CD4-positive, alpha-beta memory T cell (primary cell): ENCODE measurements at regions not wholly inside any gene's neighbourhood (a gene's known extent, or its start where the extent isn't known, plus 50 kb on each side); places are given as distances from the start of the nearest gene placed in this dataset.
A peak's percentile ranks its signal among the peaks of the same experiment; 100 is the strongest.

Source experiments
- CTCF ChIA-PET: fragments of 350-600 bp; sonication (Branson Sonifier 250); formaldehyde crosslinking; loops from one replicate; lab custom pipeline; 2021; ENCODE audit warnings: inconsistent platforms; ENCODE audit not compliant: partially characterized antibody; lab: Charles Lee
- POLR2A ChIA-PET: fragments of 350-600 bp; sonication (Branson Sonifier 250); formaldehyde crosslinking; loops from one replicate; lab custom pipeline; 2021; ENCODE audit not compliant: partially characterized antibody; lab: Charles Lee
- DNase-seq, 5 donors: peaks; one replicate each; pipeline versions ENCODE4 v3.0.0 to v3.0.0-alpha.2; 2020 to 2022; ENCODE audit warnings: mixed read lengths in 1 of 5
- H3K27ac ChIP-seq: one replicate; pipeline ENCODE4 v1.7.0; 2013; ENCODE audit warnings: low read depth, low read length
- H3K27me3 ChIP-seq: 2 replicates; pipeline ENCODE4 v1.7.0; 2013; ENCODE audit warnings: mild to moderate bottlenecking, low read length, moderate library complexity; ENCODE audit not compliant: insufficient read depth
- H3K36me3 ChIP-seq: 2 replicates; pipeline ENCODE4 v1.7.0; 2013; ENCODE audit warnings: mild to moderate bottlenecking, low read length, moderate library complexity; ENCODE audit not compliant: insufficient read depth
- H3K4me1 ChIP-seq: 2 replicates; pipeline ENCODE4 v1.7.0; 2013; ENCODE audit warnings: mild to moderate bottlenecking, low read length, moderate library complexity; ENCODE audit not compliant: insufficient read depth
- H3K4me3 ChIP-seq, 2 donors: one replicate each; pipeline ENCODE4 v1.7.0; 2013; ENCODE audit warnings: low read length in 2 of 2, mild to moderate bottlenecking in 1 of 2
- H3K9me3 ChIP-seq, 2 donors: one replicate each; pipeline ENCODE4 v1.7.0; 2013; ENCODE audit warnings: low read length in 2 of 2, control low read depth in 1 of 2; ENCODE audit not compliant: control insufficient read depth in 1 of 2
- H3K27ac Mint-ChIP-seq, 7 donors: one replicate each; pipeline ENCODE4 v1.8.0; 2020 to 2021; ENCODE audit warnings: mixed read lengths in 7 of 7, mild to moderate bottlenecking in 6 of 7, inconsistent platforms in 3 of 7, moderate library complexity in 3 of 7
- H3K27me3 Mint-ChIP-seq, 2 donors: one replicate each; pipeline ENCODE4 v1.8.0; 2020 to 2021; ENCODE audit warnings: mixed read lengths in 2 of 2
- H3K36me3 Mint-ChIP-seq, 2 donors: one replicate each; pipeline ENCODE4 v1.8.0; 2020 to 2021; ENCODE audit warnings: mixed read lengths in 2 of 2, inconsistent platforms in 1 of 2, mild to moderate bottlenecking in 1 of 2
- H3K4me1 Mint-ChIP-seq, 4 donors: one replicate each; pipeline ENCODE4 v1.8.0; 2020 to 2021; ENCODE audit warnings: mixed read lengths in 4 of 4, mild to moderate bottlenecking in 1 of 4
- H3K4me3 Mint-ChIP-seq, 8 donors: one replicate each; pipeline ENCODE4 v1.8.0; 2020 to 2021; ENCODE audit warnings: mixed read lengths in 8 of 8, mild to moderate bottlenecking in 7 of 8, moderate library complexity in 6 of 8, inconsistent platforms in 3 of 8
- H3K9me3 Mint-ChIP-seq, 8 donors: one replicate each; pipeline ENCODE4 v1.8.0; 2020 to 2021; ENCODE audit warnings: mixed read lengths in 8 of 8, mild to moderate bottlenecking in 5 of 8, inconsistent platforms in 3 of 8, moderate library complexity in 1 of 8
- intact Hi-C: fragments of 100-400 bp; cut with micrococcal nuclease; formaldehyde crosslinking; loops from one replicate; pipeline ENCODE4 v1.15.1; 2023

- Mint-ChIP-seq H3K4me3 (no peak overlapping the region), H3K4me1 (no peaks in the 10 kb centered on the region), H3K9me3 (peaks cover 2 to 11% (median 5%) of the 10 kb centered on the region in 8 donors), H3K36me3 (no peaks in the 10 kb centered on the region), H3K27ac (no peak overlapping the region), H3K27me3 (no peaks in the 10 kb centered on the region)
- intact Hi-C loops, result no loop called here
- Histone ChIP-seq H3K9me3 (no peaks in the 10 kb centered on the region), H3K4me1 (no peaks in the 10 kb centered on the region), H3K4me3 (no peak overlapping the region), H3K27ac (no peak overlapping the region), H3K27me3 (no peaks in the 10 kb centered on the region), H3K36me3 (no peaks in the 10 kb centered on the region)
- DNase-seq, result no peak
- CTCF ChIA-PET, result no interaction called here
- POLR2A ChIA-PET, result no interaction called here
These were observed 876.3 kb upstream of the CTNND2 start for GRCh38 chr5:12780536-12780935.

- no peaks in the 10 kb centered on the region for H3K36me3 Mint-ChIP-seq
- Histone ChIP-seq H3K9me3 (no peaks in the 10 kb centered on the region), H3K27ac (no peak overlapping the region), H3K36me3 (no peaks in the 10 kb centered on the region), H3K4me3 (no peak overlapping the region), H3K27me3 (no peaks in the 10 kb centered on the region), H3K4me1 (no peaks in the 10 kb centered on the region)
- H3K9me3 Mint-ChIP-seq, result peaks cover 0 to 13% (median 4%) of the 10 kb centered on the region in 8 donors
- no peak overlapping the region for H3K27ac Mint-ChIP-seq
- H3K4me3 Mint-ChIP-seq, result no peak overlapping the region
- POLR2A ChIA-PET, result no interaction called here
- no peaks in the 10 kb centered on the region for H3K27me3 Mint-ChIP-seq
- CTCF ChIA-PET, result no interaction called here
- intact Hi-C loops, result no loop called here
- DNase-seq, result no peak
- no peaks in the 10 kb centered on the region for H3K4me1 Mint-ChIP-seq
These were observed 873.1 kb upstream of the CTNND2 start for GRCh38 chr5:12777342-12777741.

- no peaks in the 10 kb centered on the region for H3K27me3 Mint-ChIP-seq
- Histone ChIP-seq H3K4me1 (no peaks in the 10 kb centered on the region), H3K27ac (no peak overlapping the region), H3K9me3 (no peaks in the 10 kb centered on the region), H3K4me3 (no peak overlapping the region), H3K27me3 (no peaks in the 10 kb centered on the region), H3K36me3 (no peaks in the 10 kb centered on the region)
- H3K27ac Mint-ChIP-seq, result no peak overlapping the region
- H3K9me3 Mint-ChIP-seq, result peaks cover 0 to 13% (median 4%) of the 10 kb centered on the region in 8 donors
- POLR2A ChIA-PET, result no interaction called here
- H3K4me1 Mint-ChIP-seq, result no peaks in the 10 kb centered on the region
- no peak for DNase-seq
- intact Hi-C loops, result no loop called here
- CTCF ChIA-PET, result no interaction called here
- no peaks in the 10 kb centered on the region for H3K36me3 Mint-ChIP-seq
- no peak overlapping the region for H3K4me3 Mint-ChIP-seq
These were observed 868.0 kb upstream of the CTNND2 start for GRCh38 chr5:12772276-12772675.

- Mint-ChIP-seq H3K9me3 (peaks cover 1 to 13% (median 6%) of the 10 kb centered on the region in 8 donors), H3K36me3 (no peaks in the 10 kb centered on the region), H3K4me1 (no peaks in the 10 kb centered on the region), H3K27ac (no peak overlapping the region), H3K27me3 (no peaks in the 10 kb centered on the region), H3K4me3 (no peak overlapping the region)
- Histone ChIP-seq H3K4me1 (no peaks in the 10 kb centered on the region), H3K27ac (no peak overlapping the region), H3K9me3 (no peaks in the 10 kb centered on the region), H3K36me3 (no peaks in the 10 kb centered on the region), H3K4me3 (no peak overlapping the region), H3K27me3 (no peaks in the 10 kb centered on the region)
- CTCF ChIA-PET, result no interaction called here
- POLR2A ChIA-PET, result no interaction called here
- no peak for DNase-seq
- intact Hi-C loops, result no loop called here
These were observed 855.1 kb upstream of the CTNND2 start for GRCh38 chr5:12759377-12759776.

- Mint-ChIP-seq H3K27ac (no peak overlapping the region), H3K9me3 (peaks cover 2 to 12% (median 5%) of the 10 kb centered on the region in 8 donors), H3K27me3 (no peaks in the 10 kb centered on the region), H3K4me3 (no peak overlapping the region), H3K36me3 (no peaks in the 10 kb centered on the region), H3K4me1 (no peaks in the 10 kb centered on the region)
- Histone ChIP-seq H3K36me3 (no peaks in the 10 kb centered on the region), H3K27ac (no peak overlapping the region), H3K9me3 (no peaks in the 10 kb centered on the region), H3K4me3 (no peak overlapping the region), H3K27me3 (no peaks in the 10 kb centered on the region), H3K4me1 (no peaks in the 10 kb centered on the region)
- ChIA-PET CTCF (no interaction called here), POLR2A (no interaction called here)
- DNase-seq, result no peak
- intact Hi-C loops, result no loop called here
These were observed 852.8 kb upstream of the CTNND2 start for GRCh38 chr5:12757035-12757434.

GRCh38 chr5:12745537-12745936 is 841.3 kb upstream of the CTNND2 start:
- no peaks in the 10 kb centered on the region for H3K9me3 ChIP-seq
- no peak for DNase-seq
- Mint-ChIP-seq H3K9me3 (peaks cover 0 to 14% (median 8%) of the 10 kb centered on the region in 8 donors), H3K4me1 (no peaks in the 10 kb centered on the region), H3K4me3 (peak overlapping the region in 1 of 8 donors; percentile 37), H3K27ac (no peak overlapping the region), H3K27me3 (no peaks in the 10 kb centered on the region), H3K36me3 (no peaks in the 10 kb centered on the region)
- ChIA-PET POLR2A (no interaction called here), CTCF (no interaction called here)
- no peak overlapping the region for H3K4me3 ChIP-seq
- no peaks in the 10 kb centered on the region for H3K27me3 ChIP-seq
- H3K4me1 ChIP-seq, result no peaks in the 10 kb centered on the region
- no peaks in the 10 kb centered on the region for H3K36me3 ChIP-seq
- no peak overlapping the region for H3K27ac ChIP-seq
- intact Hi-C loops, result no loop called here

GRCh38 chr5:12743582-12743981 is 839.3 kb upstream of the CTNND2 start:
- Histone ChIP-seq H3K27ac (no peak overlapping the region), H3K4me3 (no peak overlapping the region), H3K4me1 (no peaks in the 10 kb centered on the region), H3K36me3 (no peaks in the 10 kb centered on the region), H3K9me3 (no peaks in the 10 kb centered on the region), H3K27me3 (no peaks in the 10 kb centered on the region)
- CTCF ChIA-PET, result no interaction called here
- H3K27ac Mint-ChIP-seq, result no peak overlapping the region
- H3K36me3 Mint-ChIP-seq, result no peaks in the 10 kb centered on the region
- no peak overlapping the region for H3K4me3 Mint-ChIP-seq
- POLR2A ChIA-PET, result no interaction called here
- H3K4me1 Mint-ChIP-seq, result no peaks in the 10 kb centered on the region
- peaks cover 0 to 17% (median 7%) of the 10 kb centered on the region in 8 donors for H3K9me3 Mint-ChIP-seq
- intact Hi-C loops, result no loop called here
- DNase-seq, result no peak
- no peaks in the 10 kb centered on the region for H3K27me3 Mint-ChIP-seq

GRCh38 chr5:12730354-12730753 is 826.1 kb upstream of the CTNND2 start:
- no peaks in the 10 kb centered on the region for H3K4me1 Mint-ChIP-seq
- ChIA-PET CTCF (no interaction called here), POLR2A (no interaction called here)
- no peak overlapping the region for H3K4me3 Mint-ChIP-seq
- H3K27me3 Mint-ChIP-seq, result no peaks in the 10 kb centered on the region
- DNase-seq, result no peak
- no peak overlapping the region for H3K27ac ChIP-seq
- H3K9me3 Mint-ChIP-seq, result peaks cover 2 to 46% (median 15%) of the 10 kb centered on the region in 8 donors
- no peak overlapping the region for H3K27ac Mint-ChIP-seq
- H3K36me3 Mint-ChIP-seq, result no peaks in the 10 kb centered on the region
- H3K4me1 ChIP-seq, result no peaks in the 10 kb centered on the region
- H3K27me3 ChIP-seq, result no peaks in the 10 kb centered on the region
- intact Hi-C loops, result no loop called here
- no peak overlapping the region for H3K4me3 ChIP-seq
- no peaks in the 10 kb centered on the region for H3K9me3 ChIP-seq
- H3K36me3 ChIP-seq, result no peaks in the 10 kb centered on the region
